AG09309 (cell line): ENCODE measurements at regions not wholly inside any gene's neighbourhood (a gene's known extent, or its start where the extent isn't known, plus 50 kb on each side); places are given as distances from the start of the nearest gene placed in this dataset.
"Not testable (repeated sequence)": the region's sequence is repeated elsewhere in the genome, so short reads cannot be mapped to it uniquely, and the experiment has no call there.

Experiments used
- DNase-seq: peaks from one replicate; pipeline ENCODE4 v3.0.0-alpha.2; 2010; ENCODE audit warnings: low read depth
- H3K4me3 ChIP-seq: 2 replicates; pipeline ENCODE4 v1.5.1; 2011; ENCODE audit warnings: mild to moderate bottlenecking, low read depth, low read length, moderate library complexity; ENCODE audit not compliant: control insufficient read depth
- CTCF ChIP-seq: IDR thresholded peaks from 2 replicates; pipeline ENCODE4 v1.5.1; 2011; ENCODE audit warnings: mild to moderate bottlenecking, low read depth, low read length, inconsistent platforms; ENCODE audit not compliant: insufficient read depth, control insufficient read depth; ENCODE audit errors: missing control alignments

- no peak for DNase-seq
- no peak overlapping the region for H3K4me3 ChIP-seq
- TF ChIP-seq CTCF: no peak
Observed at GRCh38 chr17:62156949-62157348, 91.9 kb upstream of the MED13 start.

- no peak overlapping the region for H3K4me3 ChIP-seq
- TF ChIP-seq CTCF: no peak
- DNase-seq: no peak
Observed at GRCh38 chr17:62154909-62155308, 89.8 kb upstream of the MED13 start.

GRCh38 chr17:62150471-62150870, 85.4 kb upstream of the MED13 start:
- no peak overlapping the region for H3K4me3 ChIP-seq
- TF ChIP-seq CTCF: no peak
- no peak for DNase-seq

GRCh38 chr17:62149961-62150360, 84.9 kb upstream of the MED13 start:
- no peak for TF ChIP-seq CTCF
- DNase-seq: no peak

GRCh38 chr17:62147284-62147683, 82.2 kb upstream of the MED13 start:
- no peak overlapping the region for H3K4me3 ChIP-seq
- TF ChIP-seq CTCF: no peak
- no peak for DNase-seq

More at GRCh38 chr17:62149961-62150360, 84.9 kb upstream of the MED13 start:
- H3K4me3 ChIP-seq: no peak overlapping the region

- no peak for DNase-seq
- TF ChIP-seq CTCF: no peak
- no peak overlapping the region for H3K4me3 ChIP-seq
Observed at GRCh38 chr17:62140836-62141235, 75.8 kb upstream of the MED13 start.

GRCh38 chr17:62140376-62140775, 75.3 kb upstream of the MED13 start:
- DNase-seq: no peak
- H3K4me3 ChIP-seq: no peak overlapping the region
- no peak for TF ChIP-seq CTCF

- DNase-seq, H3K4me3 ChIP-seq: not testable (repeated sequence)
Observed at GRCh38 chr17:62139690-62140354, 74.7 kb upstream of the MED13 start.
